ENCODE measurements at regions not wholly inside any gene's neighbourhood (a gene's known extent, or its start where the extent isn't known, plus 50 kb on each side); places are given as distances from the start of the nearest gene placed in this dataset.

GRCh38 chr4:96326846-96327245 is 487.0 kb downstream of the PDHA2 start:
- Histone ChIP-seq H4K20me1 (ENCODE audit: insufficient read depth, low read length) (no peaks in the 10 kb centered on the region), H3K4me2 (ENCODE audit: low read length) (no peak overlapping the region), H3K27me3 (ENCODE audit: insufficient read depth, low read length) (no peaks in the 10 kb centered on the region), H3K9me3 (ENCODE audit: low read length) (no peaks in the 10 kb centered on the region), H3K4me1 (ENCODE audit: insufficient read depth, low read length, severe bottlenecking) (no peaks in the 10 kb centered on the region), H3K27ac (ENCODE audit: low read depth, low read length, poor library complexity, severe bottlenecking) (no peak overlapping the region), H3K9ac (ENCODE audit: low read length) (no peak overlapping the region), H3K4me3 (ENCODE audit: low read depth, low read length, poor library complexity, severe bottlenecking) (no peak overlapping the region), H3K9me2 (ENCODE audit: low read depth, low read length) (no peaks in the 10 kb centered on the region), H3K79me2 (ENCODE audit: insufficient read depth, low read length) (no peaks in the 10 kb centered on the region), H3F3A (ENCODE audit: insufficient read depth, low read length) (no peaks in the 10 kb centered on the region), H3K36me3 (ENCODE audit: insufficient read depth, low read length) (no peaks in the 10 kb centered on the region), H2AFZ (ENCODE audit: low read length) (no peak overlapping the region)
- no peak for TF ChIP-seq EZH2 (IDR thresholded peaks at IDR 0.05; ENCODE audit: borderline replicate concordance, low read length)
- TF ChIP-seq CTCF (IDR thresholded peaks at IDR 0.05; ENCODE audit: low read length) = no peak

GRCh38 chr4:96342196-96342595 is 502.3 kb downstream of the PDHA2 start:
- Histone ChIP-seq H3K79me2 (ENCODE audit: insufficient read depth, low read length) (no peaks in the 10 kb centered on the region), H3K9me2 (ENCODE audit: low read depth, low read length) (no peaks in the 10 kb centered on the region), H3K4me1 (ENCODE audit: insufficient read depth, low read length, severe bottlenecking) (no peaks in the 10 kb centered on the region), H3K4me3 (ENCODE audit: low read depth, low read length, poor library complexity, severe bottlenecking) (no peak overlapping the region), H3K9me3 (ENCODE audit: low read length) (no peaks in the 10 kb centered on the region), H3F3A (ENCODE audit: insufficient read depth, low read length) (no peaks in the 10 kb centered on the region), H3K9ac (ENCODE audit: low read length) (no peak overlapping the region), H2AFZ (ENCODE audit: low read length) (no peak overlapping the region), H3K27me3 (ENCODE audit: insufficient read depth, low read length) (no peaks in the 10 kb centered on the region), H3K4me2 (ENCODE audit: low read length) (no peak overlapping the region), H3K27ac (ENCODE audit: low read depth, low read length, poor library complexity, severe bottlenecking) (no peak overlapping the region), H3K36me3 (ENCODE audit: insufficient read depth, low read length) (no peaks in the 10 kb centered on the region), H4K20me1 (ENCODE audit: insufficient read depth, low read length) (no peaks in the 10 kb centered on the region)
- no peak for TF ChIP-seq CTCF (IDR thresholded peaks at IDR 0.05; ENCODE audit: low read length)
- no peak for TF ChIP-seq EZH2 (IDR thresholded peaks at IDR 0.05; ENCODE audit: borderline replicate concordance, low read length)

GRCh38 chr4:96342790-96343455 is 503.0 kb downstream of the PDHA2 start:
- TF ChIP-seq EZH2 (IDR thresholded peaks at IDR 0.05; ENCODE audit: borderline replicate concordance, low read length) (no peak), CTCF (IDR thresholded peaks at IDR 0.05; ENCODE audit: low read length) (no peak)
- H3K36me3 ChIP-seq (ENCODE audit: insufficient read depth, low read length) = no peaks in the 10 kb centered on the region
- no peak overlapping the region for H3K27ac ChIP-seq (ENCODE audit: low read depth, low read length, poor library complexity, severe bottlenecking)

More at GRCh38 chr4:96342790-96343455, 503.0 kb downstream of the PDHA2 start:
- Histone ChIP-seq H3K9ac (ENCODE audit: low read length) (no peak overlapping the region), H3K4me2 (ENCODE audit: low read length) (no peak overlapping the region), H3K9me3 (ENCODE audit: low read length) (no peaks in the 10 kb centered on the region), H3K9me2 (ENCODE audit: low read depth, low read length) (no peaks in the 10 kb centered on the region), H3F3A (ENCODE audit: insufficient read depth, low read length) (no peaks in the 10 kb centered on the region), H3K4me3 (ENCODE audit: low read depth, low read length, poor library complexity, severe bottlenecking) (no peak overlapping the region), H3K27me3 (ENCODE audit: insufficient read depth, low read length) (no peaks in the 10 kb centered on the region), H4K20me1 (ENCODE audit: insufficient read depth, low read length) (no peaks in the 10 kb centered on the region), H3K4me1 (ENCODE audit: insufficient read depth, low read length, severe bottlenecking) (no peaks in the 10 kb centered on the region), H3K79me2 (ENCODE audit: insufficient read depth, low read length) (no peaks in the 10 kb centered on the region), H2AFZ (ENCODE audit: low read length) (no peak overlapping the region)
